Stimulated activated CD4-positive, alpha-beta T cell treated with anti-CD3 and anti-CD28 coated beads, Interleukin-12 subunit alpha, Interleukin-12 subunit beta, amount 100 ng/mL, for 24 hours (primary cell): ENCODE measurements at regions not wholly inside any gene's neighbourhood (a gene's known extent, or its start where the extent isn't known, plus 50 kb on each side); places are given as distances from the start of the nearest gene placed in this dataset.

Experiments used
- DNase-seq, 2 experiments: peaks; one replicate each; pipeline ENCODE4 v3.0.0-alpha.2; 2020; ENCODE audit warnings: low read depth in 2 of 2

- DNase-seq, result no peak
These were observed 74.3 kb upstream of the IFNAR2 start for GRCh38 chr21:33155422-33155821.

- no peak for DNase-seq
These were observed 72.4 kb upstream of the IFNAR2 start for GRCh38 chr21:33157303-33157702.

- no peak for DNase-seq
These were observed 71.1 kb upstream of the IFNAR2 start for GRCh38 chr21:33158654-33159053.

- DNase-seq, result no peak
These were observed 67.2 kb upstream of the IFNAR2 start for GRCh38 chr21:33162436-33162951.

GRCh38 chr21:33168886-33169285 is 60.9 kb upstream of the IFNAR2 start:
- no peak for DNase-seq

GRCh38 chr21:33169359-33169758 is 60.4 kb upstream of the IFNAR2 start:
- no peak for DNase-seq

GRCh38 chr21:33171616-33172169 is 58.0 kb upstream of the IFNAR2 start:
- DNase-seq, result no peak

GRCh38 chr21:33174756-33175155 is 55.0 kb upstream of the IFNAR2 start:
- DNase-seq, result no peak
